GM10266 (cell line): ENCODE measurements at regions not wholly inside any gene's neighbourhood (a gene's known extent, or its start where the extent isn't known, plus 50 kb on each side); places are given as distances from the start of the nearest gene placed in this dataset.
"Not testable (repeated sequence)": the region's sequence is repeated elsewhere in the genome, so short reads cannot be mapped to it uniquely, and the experiment has no call there.

ENCODE experiments used
- DNase-seq: peaks from one replicate; pipeline ENCODE4 v3.0.0; 2012; ENCODE audit errors: extremely low spot score
- TF ChIP-seq, protein P1 (sequence below): IDR thresholded peaks from 2 replicates; pipeline ENCODE4 v1.5.1; 2012; ENCODE audit warnings: mild to moderate bottlenecking, low read depth; ENCODE audit not compliant: control insufficient read depth, insufficient read depth; ENCODE audit errors: missing control alignments

DNA sequence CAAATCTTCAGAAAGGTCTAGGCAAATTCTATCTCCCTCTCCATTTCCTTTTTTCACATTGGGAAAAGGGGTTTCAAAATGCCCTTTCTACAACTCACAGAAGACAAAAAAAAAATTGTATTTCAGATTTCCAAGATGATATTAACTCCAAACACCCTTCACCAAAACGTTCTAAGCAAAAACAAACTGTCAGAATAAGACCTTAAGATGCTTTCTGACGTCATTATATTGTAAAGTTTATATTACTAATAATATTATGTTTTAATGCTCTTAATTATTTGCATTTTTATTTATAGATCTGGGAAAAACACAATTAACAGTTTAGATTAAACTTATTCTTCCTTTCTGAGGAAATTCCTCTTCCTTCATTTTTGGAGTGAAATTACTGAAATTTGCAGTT is 624.2 kb downstream of the GALC start:
- TF ChIP-seq, protein P1, sequence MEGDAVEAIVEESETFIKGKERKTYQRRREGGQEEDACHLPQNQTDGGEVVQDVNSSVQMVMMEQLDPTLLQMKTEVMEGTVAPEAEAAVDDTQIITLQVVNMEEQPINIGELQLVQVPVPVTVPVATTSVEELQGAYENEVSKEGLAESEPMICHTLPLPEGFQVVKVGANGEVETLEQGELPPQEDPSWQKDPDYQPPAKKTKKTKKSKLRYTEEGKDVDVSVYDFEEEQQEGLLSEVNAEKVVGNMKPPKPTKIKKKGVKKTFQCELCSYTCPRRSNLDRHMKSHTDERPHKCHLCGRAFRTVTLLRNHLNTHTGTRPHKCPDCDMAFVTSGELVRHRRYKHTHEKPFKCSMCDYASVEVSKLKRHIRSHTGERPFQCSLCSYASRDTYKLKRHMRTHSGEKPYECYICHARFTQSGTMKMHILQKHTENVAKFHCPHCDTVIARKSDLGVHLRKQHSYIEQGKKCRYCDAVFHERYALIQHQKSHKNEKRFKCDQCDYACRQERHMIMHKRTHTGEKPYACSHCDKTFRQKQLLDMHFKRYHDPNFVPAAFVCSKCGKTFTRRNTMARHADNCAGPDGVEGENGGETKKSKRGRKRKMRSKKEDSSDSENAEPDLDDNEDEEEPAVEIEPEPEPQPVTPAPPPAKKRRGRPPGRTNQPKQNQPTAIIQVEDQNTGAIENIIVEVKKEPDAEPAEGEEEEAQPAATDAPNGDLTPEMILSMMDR = no peak
- DNase-seq = no peak

DNA sequence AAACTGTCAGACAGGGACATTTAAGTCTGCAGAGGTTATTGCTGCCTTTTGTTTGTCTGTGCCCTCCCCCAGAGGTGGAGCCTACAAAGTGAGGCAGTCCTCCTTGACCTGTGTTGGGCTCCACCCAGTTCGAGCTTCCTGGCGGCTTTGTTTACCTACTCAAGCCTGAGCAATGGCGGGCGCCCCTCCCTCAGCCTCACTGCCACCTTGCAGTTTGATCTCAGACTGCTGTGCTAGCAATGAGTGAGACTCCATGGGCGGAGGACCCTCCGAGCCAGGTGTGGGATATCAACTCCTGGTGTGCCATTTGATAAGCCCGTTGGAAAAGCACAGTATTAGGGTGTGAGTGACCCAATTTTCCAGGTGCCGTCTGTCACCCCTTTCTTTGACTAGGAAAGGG is 632.7 kb downstream of the GALC start:
- not testable (repeated sequence) for DNase-seq

DNA sequence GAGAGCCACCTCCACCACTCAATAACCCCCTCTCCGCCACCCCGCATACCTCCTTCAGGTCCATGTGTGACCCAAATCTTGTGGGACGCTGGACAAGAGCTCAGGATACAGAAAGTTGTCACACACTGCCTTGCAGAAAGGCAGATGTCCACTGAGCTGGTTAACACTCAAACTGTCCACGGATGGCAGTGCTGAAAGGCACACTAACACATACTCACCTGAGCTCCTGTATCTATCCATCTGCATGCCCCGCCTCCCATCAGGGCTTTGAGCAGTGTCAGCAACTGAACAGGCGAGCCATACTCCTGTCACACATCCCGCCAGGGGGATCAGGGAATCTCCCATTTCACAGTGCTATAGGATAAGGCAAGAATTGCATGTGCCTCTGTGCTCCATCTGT is 642.0 kb downstream of the GALC start:
- no peak for DNase-seq

DNA sequence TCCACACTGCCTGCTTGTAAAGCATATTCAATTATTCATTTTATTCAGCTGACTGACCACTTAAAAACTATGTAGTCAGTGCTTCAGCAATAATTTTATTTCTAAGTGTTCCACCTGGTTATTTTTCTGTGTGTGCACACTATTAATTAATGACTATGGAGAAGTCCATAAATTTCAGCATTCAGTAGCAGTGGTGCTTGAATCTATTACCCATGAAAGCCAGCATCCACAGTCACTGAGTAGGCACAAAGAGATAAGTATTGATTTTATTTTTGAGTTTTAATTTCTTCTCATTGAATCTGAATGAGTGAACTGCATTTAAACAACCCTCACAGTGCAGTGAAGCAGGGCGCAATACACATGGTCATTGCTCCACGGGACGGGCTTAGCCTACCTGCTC is 643.1 kb downstream of the GALC start:
- DNase-seq = no peak
- TF ChIP-seq, protein P1 = no peak

More for the DNA sequence above, 642.0 kb downstream of the GALC start:
- TF ChIP-seq, protein P1 = no peak

DNA sequence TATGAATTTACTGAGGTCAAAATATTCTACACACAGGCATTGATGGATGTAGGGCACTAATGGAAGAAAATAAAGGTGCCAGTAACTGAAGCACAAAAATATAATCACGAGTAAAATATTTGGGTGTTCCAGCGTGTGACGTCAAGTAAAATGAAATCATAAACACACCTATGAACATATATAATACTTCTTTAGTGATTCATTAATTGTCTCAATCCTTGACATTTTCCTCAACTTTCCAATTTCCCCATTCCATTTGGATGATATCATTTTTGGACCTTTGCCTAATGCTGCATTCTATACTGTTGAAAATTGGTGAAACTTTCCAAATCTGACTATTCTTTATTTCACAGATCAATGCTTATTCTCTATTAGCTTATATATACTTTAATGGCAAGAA is 649.3 kb downstream of the GALC start:
- no peak for DNase-seq
- TF ChIP-seq, protein P1 = no peak

DNA sequence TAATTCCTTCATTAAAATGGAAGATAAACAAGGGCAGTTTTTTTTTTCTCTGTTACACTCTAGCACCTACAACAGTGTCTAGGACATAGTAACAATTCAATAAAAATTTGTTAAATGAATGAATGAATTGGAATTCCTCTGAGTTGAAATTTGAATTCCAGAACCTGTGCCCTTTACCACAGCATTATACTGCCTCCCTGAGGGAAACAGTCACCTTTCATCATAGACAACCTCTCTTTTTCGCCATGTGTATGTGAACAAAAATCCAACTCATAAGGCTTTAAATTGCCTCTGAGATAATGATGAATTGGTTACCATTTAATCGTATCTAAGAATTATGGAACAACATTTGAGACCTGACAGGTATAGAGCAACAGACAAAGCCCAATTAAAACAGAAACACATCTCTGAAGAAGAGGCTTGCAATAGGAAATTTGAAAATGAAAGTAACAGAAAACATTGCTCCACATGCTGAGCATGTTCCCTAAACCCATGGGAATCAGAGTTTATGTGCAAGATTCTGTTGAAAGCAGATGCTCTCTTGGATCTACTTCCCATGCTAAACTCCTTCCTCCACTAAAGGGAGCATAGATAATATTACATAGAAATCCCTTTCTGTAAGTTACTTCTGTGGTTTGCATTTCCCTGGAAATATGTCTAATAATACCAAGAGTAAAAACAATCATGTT is 657.8 kb downstream of the GALC start:
- TF ChIP-seq, protein P1 = no peak
- no peak for DNase-seq

DNA sequence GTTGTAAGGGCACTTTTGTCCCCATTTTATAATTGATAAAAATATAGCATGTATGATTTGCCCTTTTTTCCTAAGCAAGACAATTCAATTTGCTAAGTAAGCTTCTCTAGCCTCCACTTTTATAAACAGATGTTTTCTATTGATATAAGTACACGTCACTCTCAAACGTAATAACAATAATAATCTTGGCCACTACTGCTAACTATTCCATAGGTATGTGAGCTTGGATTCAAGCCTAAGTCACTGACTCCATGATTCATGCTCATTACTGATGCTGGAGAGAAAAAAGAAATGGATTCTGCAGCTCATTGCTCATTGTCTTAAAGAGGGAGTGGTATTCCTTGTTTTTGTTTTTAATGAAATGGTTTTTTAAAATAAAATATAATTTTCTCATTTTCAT is 661.0 kb downstream of the GALC start:
- TF ChIP-seq, protein P1 = no peak
- no peak for DNase-seq

DNA sequence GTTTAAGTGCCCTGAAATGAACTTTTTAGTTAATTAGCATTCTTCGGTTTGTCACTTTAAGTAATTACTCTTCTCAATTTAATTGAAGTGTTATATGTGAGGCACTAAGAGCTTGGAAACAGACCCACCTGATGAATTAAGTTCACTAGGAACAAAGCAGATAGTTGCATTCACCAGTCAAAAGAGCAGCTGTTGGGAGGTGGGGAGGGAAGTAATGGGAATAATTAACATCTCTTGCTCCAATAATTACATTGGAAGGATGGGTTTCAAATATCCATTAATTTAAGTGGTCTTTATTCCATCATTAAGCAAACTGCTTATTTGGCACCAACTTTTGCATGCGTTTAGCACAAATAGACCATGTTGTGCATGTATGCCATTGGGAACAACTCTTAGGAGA is 667.2 kb downstream of the GALC start:
- TF ChIP-seq, protein P1 = no peak
- no peak for DNase-seq
